HG03432 (cell line): ENCODE measurements at regions not wholly inside any gene's neighbourhood (a gene's known extent, or its start where the extent isn't known, plus 50 kb on each side); places are given as distances from the start of the nearest gene placed in this dataset.

Source experiments
- ATAC-seq: cut with Tn5 transposase; IDR thresholded peaks from one replicate; pipeline ENCODE4 v1.9.1; 2021; ENCODE audit warnings: mild to moderate bottlenecking, moderate library complexity; ENCODE audit not compliant: unreplicated experiment

- ATAC-seq, result no peak
These were observed 313.4 kb upstream of the FMN2 start for GRCh38 chr1:239778208-239778813.

GRCh38 chr1:239779962-239780361, 311.7 kb upstream of the FMN2 start:
- ATAC-seq, result no peak

DNA sequence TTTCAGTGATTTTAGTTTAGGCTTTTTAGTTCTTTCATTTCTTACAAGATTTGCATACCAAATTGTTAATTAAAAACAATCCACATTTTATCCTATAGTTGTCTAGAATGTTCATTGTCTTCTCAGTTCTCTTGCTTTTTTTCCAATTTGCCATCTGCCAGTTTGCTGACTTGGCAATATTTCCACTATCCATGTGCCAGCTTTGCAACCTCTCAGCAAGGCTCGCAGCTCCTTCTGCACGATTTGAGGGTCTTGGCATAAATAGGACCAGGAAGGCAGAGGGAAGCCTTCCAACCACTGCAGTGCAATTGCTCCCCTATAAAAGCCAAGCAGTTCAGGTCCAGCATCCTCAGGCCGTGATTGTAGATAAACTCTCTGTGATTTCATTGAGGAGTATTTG, 306.8 kb upstream of the FMN2 start:
- ATAC-seq, result no peak

- ATAC-seq, result no peak
These were observed 306.1 kb upstream of the FMN2 start for GRCh38 chr1:239785576-239785975.

- ATAC-seq, result no peak
These were observed 305.2 kb upstream of the FMN2 start for GRCh38 chr1:239786464-239786863.

DNA sequence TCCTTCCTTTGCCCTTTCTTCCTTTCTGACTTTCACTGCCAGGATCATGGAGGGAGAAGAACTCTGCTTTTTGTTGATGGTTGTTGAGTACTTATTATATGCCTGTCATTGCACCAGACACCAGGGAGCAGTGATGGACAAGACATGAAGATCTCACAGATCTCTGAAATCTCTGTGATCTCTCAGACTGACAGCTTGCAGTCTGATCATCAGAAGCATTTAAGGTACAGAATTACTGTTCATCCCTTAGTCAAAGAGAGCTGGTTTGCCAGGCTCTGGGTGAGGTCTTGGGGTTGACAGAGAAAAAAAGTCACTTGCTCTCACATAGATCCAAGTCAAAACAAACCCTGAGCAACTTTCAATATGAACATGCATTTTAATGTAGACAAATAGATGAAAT, 299.5 kb upstream of the FMN2 start:
- ATAC-seq, result no peak

GRCh38 chr1:239795304-239795703, 296.4 kb upstream of the FMN2 start:
- ATAC-seq, result no peak

GRCh38 chr1:239799617-239800016, 292.1 kb upstream of the FMN2 start:
- no peak for ATAC-seq

GRCh38 chr1:239800861-239801260, 290.8 kb upstream of the FMN2 start:
- no peak for ATAC-seq

DNA sequence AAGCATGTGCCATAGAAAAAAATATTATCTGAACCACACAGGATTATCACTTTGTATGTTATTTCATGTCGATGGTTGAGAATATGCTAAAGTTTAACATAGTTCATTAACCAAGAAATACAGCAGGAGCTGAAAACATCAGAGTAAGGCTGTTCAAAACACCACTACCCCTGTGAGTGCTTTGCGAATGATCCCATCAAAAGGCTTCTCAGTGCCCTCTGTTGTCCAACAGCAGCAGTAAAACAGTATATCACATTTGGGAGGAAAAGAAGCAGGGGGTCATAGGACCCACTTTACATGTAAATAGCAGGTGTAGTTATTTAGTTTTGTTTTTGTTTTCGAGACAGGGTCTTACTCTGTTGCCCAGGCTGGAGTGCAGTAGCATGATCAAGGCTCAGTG, 289.4 kb upstream of the FMN2 start:
- no peak for ATAC-seq

DNA sequence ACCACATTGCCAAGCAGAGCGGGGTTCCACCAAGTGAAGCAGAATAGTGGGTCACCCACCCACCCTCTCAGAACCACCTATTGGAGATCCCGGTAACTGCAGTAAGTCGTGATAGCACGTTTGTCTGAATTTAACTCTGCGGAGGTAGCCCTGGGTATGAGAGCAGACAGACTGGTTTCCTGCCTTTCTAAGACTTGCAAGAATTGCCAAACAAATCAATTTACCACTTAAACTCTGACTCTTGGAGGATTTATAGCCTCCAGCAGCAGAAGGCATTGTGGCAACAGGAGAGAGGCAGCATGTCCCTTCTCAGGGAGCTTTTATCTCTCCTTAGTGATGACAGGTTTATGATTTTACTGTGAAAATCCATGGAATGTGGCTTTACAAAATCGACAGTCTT, 287.9 kb upstream of the FMN2 start:
- ATAC-seq, result no peak

DNA sequence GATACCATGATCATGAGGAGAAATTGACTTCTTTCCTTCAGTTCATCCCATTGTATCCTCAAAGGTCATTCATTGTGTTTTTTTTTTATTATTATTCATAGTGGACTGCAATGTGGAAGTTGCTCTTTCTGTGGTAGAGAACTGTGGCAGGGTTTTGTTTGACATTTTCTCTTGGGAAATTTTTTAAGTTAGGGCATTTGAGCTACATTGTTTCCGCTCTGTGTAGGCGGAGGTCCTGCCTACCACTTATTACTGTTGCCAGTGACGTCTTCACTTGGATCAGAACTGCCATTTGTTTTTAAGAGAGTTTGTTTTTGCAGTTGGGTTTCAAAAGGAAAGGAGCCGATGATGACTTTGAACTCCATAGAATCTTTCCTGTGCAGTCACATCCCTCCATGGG, 287.4 kb upstream of the FMN2 start:
- no peak for ATAC-seq

DNA sequence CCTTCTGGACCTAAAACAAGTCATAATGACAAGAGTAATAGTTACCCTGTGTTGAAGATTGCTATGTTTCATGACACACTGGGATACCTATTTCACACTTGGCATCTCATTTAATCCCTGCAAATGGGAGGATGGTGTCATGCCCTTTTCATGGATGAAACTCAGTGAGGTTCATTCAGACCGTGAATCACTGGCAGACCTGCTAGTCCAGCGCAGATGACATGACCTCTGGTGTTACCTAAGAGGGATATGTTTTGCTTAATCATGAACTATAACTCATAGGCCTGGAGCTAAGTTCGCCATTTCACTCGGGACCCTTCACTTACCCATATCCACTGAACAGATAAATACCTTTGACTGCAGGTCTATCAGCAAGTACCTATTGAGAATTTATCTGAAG, 286.6 kb upstream of the FMN2 start:
- ATAC-seq, result no peak

DNA sequence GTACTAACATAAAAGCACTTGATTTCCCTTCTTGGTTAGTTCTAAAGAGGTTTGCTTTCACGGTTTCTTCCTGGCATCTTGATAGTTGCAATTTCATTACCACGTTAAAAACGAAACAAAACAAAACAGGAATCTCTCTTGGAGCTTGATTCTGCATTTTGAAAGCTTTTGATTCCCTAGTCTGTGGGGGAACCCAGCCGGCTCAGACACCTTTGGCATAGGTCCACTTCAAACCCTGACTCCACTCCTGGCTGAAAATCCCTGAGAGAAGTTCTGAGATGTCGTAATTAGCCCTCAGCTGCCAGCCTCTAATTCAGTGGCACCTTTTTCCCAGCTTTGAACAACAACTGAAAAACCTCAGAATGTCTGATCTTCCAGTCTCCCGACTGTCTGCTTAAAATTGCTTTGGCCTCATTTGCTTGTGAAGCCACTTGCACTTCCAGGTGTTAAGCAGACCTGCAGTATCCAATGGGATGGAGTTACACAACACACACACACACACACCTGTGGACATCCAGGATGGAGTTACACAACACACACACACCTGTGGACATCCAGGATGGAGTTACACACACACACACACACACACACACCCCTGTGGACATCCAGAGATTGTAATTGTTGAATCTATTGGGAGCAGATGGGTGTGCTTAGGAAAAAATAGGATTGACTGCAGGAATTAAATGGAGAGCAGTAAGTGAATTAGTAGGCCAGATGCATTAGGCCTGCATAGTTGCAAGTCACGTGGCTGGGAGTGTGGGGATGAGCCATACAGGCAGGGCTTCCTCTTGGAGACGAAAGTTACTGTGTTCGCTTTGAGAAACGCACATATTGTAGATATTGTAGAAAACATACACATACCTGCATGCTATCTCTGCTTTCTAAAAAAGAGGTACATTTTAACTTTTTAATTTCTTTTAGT, 285.6 kb upstream of the FMN2 start:
- ATAC-seq, result no peak

- no peak for ATAC-seq
These were observed 284.8 kb upstream of the FMN2 start for GRCh38 chr1:239806897-239807296.

DNA sequence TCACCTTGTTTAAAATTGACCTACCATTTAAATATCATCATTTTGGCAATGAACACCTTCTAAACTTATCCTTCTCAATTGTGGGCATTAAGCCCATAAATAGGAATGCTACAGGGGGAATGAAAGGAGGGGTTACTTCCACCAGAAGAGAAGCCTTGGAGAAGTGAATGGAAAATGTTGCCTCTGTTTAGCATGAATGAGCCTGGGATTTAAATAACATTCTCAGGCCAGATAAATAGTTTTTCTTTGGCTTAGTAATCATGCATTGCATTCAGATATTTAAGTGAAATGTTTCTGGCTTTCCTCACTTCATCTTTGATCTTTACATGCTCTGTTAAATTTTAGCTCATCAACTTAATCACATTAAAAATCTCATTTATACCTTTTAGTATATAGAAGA, 284.3 kb upstream of the FMN2 start:
- no peak for ATAC-seq

DNA sequence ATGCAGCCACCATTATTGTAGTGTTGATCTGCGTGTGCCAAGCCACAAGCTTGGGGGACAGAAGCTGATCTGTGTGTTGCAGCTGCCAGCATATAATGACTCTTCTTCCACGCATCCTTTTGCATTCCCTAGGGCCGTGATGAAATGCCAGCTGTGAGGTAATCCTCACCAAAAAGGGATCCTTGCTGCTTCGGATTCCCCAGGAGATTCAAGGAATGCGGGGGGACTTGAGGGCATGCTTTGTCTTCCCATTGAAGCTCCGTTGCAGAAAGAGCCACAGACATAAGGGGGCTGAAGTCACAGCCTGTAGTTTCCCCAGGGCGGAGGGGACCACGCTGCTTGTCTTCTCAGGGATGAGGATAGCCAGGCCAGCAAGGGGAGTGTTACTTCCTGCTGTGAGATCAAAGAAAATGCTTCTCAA, 281.6 kb upstream of the FMN2 start:
- ATAC-seq, result no peak

DNA sequence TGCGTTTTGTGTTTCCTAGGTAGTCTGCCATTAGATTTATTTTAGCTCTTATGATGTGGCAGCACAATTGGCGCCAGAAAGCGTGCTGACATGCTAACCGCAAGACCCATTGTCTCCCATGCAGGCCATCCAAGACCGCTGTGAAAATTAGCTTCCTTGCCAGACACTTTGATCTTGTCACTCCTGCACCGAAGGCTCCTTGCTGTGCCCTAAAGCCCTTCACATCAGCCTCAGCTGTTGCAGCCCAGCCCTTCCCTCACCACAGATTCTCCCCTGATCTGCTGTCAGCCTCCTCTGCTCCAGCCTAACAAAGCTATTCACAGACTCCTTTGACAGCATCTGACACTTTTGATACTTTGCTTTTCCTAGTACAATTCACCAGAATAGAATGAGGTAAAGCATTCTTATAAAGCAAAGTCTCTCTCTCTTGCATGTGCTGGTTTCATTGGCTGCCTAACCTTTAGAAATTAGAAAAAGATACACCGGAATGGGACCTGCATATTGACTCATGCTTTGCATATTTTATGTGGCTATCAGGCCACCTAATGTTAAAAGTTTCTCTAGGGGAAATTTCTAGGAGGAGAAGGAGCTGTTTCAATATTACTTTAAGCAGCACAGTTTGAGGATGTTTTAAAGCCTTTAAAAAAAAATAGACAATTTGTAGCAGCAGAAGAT, 280.3 kb upstream of the FMN2 start:
- ATAC-seq, result no peak

GRCh38 chr1:239812580-239812979, 279.1 kb upstream of the FMN2 start:
- ATAC-seq, result no peak

GRCh38 chr1:239814306-239814881, 277.3 kb upstream of the FMN2 start:
- ATAC-seq, result no peak

GRCh38 chr1:239815074-239815473, 276.6 kb upstream of the FMN2 start:
- ATAC-seq, result no peak
